HG03442 (cell line): ENCODE measurements at regions not wholly inside any gene's neighbourhood (a gene's known extent, or its start where the extent isn't known, plus 50 kb on each side); places are given as distances from the start of the nearest gene placed in this dataset.
"Not testable (repeated sequence)": the region's sequence is repeated elsewhere in the genome, so short reads cannot be mapped to it uniquely, and the experiment has no call there.

Experiments used
- ATAC-seq: cut with Tn5 transposase; IDR thresholded peaks from one replicate; pipeline ENCODE4 v1.9.1; 2021; ENCODE audit warnings: mild to moderate bottlenecking, moderate library complexity; ENCODE audit not compliant: unreplicated experiment

DNA sequence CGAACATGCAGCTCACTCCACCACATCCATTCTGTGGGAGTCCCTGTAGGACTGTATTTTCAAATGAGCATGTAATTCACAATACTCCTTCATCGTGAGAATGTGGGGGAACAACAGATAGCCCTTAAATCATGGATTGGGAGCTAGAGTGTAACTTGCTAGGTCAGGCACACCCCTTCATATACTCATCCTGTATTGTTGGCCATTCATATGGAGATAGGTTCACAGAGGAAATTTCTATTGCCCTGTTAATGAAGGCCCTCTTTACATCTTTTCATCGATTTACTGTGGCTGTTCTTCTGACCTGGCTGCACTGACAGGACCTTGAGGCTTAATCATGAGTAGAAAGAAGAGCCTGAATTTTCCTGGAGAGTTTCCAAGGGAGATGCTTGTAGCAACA is 193.8 kb upstream of the DPP10 start:
- ATAC-seq = no peak

DNA sequence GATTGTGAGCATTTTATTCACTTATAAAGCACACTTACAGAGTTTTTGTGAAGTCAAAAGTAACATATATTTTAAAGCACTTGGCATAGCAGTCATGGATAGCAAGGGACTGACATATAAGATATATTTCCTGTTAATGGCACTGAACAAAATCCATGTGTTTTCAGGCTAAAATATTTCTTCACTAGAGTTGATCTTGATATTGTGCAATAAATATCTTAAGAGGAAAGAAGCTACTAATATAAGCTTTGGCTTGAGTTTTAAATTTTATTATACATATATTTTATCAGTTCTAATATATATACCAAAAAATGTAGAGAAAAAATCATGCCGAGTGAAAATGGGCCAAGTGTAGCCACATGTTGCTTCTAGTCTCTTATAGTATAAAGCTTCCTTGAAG is 189.7 kb upstream of the DPP10 start:
- no peak for ATAC-seq

DNA sequence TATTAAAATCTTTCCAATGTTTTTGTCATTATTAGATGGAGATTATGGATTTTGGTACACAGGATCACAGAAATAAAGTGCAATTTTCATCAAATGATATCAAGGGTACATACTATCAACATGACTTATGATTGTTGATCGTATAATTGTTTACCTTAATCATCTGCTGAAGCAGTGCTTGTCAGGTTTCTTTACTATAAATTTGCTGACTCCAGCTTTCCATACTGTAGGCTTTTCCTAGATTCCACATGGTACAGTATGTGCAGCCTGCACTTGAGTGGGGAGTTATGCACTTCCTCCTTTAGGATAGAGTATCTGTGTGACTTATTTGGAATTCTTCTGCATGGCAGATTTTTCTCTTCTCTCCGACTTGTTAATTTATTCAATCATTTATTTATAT is 187.6 kb upstream of the DPP10 start:
- ATAC-seq = no peak

DNA sequence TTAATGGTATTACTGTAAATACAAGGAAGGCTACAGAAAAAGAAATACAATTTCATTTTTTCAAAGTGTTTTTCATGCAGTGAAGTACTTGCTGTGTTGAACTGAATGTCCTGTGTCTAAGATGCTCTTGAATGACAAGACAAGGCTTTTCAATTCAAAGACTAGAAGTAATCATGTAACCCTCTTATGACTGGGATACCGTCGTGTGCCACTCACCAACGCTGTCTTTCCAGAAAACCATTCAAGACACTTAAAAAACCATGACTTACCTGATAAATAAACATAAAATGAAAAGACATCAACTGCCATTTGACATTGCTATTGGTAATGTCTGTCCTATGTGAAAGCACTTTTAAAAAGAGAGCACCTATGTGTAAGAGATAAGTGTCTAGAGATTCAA is 183.1 kb upstream of the DPP10 start:
- ATAC-seq = no peak

DNA sequence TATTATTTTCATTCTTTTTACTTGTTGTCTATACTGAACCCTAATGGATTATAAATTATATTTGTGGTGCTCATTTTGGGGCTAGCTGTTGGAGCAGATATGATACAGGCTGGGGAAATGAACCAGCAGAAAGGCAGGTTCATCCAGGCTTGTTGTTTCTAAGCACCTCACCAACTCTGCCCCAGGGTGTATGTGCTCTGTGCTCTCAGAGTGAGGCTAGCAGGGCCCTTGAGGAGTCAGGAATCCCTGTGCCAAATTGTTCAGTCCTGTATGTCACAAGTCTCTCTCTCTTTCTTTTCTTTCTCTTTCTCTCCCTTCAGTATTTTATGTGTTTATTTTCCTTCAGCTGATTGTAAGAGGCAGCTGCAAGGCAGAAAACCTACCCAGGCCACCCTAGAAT is 181.1 kb upstream of the DPP10 start:
- ATAC-seq = no peak

DNA sequence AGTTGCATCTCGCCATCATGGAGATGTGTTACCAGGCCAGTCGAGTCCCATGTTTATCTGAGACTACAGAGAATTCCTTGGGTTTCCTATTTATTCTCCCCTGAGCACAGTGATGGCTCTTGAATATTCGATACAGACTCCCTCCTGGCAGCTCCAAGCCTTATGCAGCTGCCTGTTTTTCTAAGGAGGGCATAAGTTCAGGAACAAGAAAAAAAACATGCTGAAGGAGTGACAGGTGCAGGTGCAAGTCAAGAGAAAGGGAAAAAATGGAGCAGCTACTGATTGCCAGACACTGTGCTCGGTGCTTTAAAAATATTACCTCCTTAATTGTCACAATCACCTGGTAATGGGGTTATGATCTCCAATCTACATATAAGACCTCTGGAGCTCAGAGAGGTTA is 177.2 kb upstream of the DPP10 start:
- ATAC-seq = no peak

DNA sequence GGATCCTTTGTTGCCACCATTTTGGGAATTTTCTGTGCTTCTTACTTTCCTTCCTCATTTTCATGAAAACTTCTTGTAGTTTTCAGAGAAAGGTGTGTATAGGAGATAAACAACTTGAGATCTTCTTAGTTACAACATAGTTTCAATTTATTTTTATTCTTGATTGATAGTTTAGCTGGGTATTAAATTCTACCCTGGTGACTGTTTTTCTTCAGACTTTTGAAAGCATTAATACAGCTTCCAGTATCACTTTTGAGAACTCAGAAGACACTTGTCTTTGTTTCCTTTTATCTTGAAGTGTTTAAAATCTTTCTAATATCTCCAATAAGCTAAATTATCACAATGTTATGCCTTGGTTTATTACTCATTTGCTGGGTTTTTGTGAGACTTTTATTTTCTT is 167.5 kb upstream of the DPP10 start:
- ATAC-seq = no peak

DNA sequence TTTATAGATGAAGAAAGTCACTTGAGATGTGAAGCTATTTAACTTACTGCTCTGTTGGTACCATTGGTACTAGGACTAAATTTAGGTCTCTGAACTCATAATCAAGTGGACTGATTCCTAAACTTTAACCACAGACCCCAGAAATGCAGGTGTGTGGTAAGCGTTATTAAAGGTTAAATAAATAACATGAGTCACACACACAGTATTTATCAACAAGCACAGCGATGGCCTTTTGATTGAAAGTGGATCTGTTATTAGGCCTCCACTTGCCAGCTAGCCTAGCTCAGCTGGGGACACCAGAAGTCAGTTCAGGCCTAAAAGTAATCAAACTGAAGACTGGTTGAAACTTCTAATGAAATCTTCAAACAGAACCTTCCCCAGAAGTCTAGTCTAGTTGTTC is 161.3 kb upstream of the DPP10 start:
- no peak for ATAC-seq

DNA sequence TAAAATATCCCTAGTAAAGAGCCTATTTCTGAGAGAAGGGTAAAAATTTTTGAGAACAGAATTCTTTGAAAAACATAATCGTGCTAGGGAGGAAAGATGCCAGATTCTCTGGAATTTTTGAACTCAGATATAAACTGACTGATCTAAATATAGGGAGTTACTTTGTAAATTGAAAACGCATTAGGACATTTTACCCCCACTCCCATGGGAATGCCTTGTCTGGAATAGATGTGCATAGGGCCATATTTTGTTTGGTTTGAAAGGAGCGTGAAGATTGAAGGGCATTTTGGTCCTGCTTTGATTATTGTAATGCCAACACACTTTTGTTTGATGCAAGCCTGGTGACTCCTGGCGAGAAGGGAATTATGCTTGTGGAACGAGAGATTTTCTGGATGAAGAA is 158.7 kb upstream of the DPP10 start:
- ATAC-seq = no peak

DNA sequence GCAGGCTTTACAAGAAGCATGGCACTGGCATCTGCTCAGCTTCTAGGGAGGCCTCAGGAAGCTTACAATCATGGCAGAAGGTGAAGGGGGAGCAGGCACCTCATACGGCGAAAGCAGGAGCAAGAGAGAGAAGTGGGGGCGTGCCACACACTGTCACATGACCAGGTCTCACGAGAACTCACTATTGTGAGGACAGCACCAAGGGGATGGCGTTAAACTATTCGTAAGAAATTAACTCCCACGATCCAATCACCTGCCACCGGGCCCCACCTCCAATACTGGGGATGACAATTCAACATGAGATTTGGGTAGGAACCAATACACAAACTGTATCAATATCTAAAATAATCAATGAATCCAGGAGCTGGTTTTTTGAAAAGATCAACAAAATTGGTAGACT is 156.0 kb upstream of the DPP10 start:
- ATAC-seq = no peak

DNA sequence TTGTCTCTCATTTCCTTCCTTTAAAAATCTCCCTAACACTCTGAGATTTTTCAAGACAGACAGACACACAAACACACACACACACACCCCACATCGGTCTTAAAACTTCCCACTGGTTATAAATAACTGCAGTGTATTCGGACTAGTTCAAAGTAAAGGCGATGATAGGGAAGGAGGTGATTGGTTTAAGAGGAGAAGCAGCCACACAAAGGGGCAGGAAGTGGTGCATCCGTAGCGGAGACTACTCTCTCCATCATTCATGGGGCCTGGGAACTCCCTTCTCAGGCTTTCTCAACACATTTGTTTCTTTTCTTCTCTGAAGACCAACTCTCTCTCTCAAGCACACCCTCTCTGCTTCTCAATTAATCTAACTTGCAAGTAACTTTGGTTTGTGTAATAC is 149.1 kb upstream of the DPP10 start:
- ATAC-seq = no peak

DNA sequence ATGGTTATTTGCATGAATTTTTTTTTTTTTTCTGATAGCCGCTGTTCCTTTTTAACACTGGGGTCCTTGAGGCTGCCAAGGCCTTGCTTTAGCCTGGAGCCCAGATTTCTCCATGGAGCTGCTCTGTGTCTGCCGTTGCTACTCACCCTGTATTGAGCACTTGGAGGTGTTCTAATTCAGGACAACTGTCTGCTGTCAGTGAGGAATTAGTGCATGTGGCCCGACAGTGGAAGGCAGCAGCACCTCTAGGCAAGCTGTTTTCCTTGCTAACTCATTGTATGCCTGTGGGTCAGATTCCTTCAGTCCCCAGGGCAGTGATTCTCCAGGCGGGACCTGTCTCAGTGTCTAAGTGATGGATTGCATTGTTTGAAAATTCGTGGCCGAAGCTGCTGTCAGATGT is 147.7 kb upstream of the DPP10 start:
- no peak for ATAC-seq

DNA sequence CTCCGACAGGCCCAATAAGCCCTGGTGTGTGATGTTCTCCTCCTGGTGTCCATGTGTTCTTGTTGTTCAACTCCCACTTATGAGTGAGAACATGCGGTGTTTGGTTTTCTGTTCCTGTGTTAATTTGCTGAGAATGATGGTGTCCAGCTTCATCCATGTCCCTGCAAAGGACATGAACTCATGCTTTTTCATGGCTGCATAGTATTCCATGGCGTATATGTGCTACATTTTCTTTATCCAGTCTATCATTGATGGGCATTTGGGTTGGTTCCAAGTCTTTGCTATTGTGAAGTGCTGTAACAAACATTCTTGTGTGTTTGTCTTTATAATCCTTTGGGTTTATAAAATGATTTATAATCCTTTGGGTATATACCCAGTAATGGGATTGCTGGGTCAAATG is 142.1 kb upstream of the DPP10 start:
- ATAC-seq = not testable (repeated sequence)

DNA sequence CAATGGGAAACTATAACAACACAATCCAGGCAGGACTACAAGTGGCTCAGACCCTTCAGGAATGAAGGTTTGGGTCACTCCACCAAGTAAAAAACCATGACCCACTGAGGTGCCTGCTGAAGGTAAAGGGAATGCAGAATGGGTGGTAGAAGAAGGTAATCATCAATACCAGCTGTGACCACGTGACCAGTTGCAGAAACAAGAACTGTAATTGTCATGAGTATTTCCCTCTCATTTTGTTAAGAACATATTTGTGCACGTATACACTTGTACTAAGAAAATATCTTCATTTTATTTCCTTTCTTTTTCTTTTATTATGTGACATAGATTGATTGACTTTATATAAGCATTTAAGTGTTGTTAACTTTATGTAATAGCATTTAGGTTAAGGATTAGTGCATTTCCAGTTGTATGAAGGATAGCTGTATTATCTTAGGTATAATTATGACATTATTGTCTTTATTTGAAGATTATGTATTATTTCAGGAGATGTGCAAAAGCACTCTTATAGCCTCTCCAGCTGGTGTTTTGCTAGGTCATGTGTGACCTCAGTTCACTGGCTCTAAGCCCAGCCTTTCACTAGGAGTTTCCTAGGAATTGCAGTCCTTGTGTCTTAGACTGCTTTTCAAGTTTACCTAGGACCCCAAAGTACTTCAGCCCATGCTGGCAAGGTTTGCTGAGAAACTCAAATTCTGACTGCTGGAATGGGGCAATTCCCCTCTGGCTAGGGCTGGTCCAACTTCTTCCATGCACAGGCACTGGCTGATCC is 125.7 kb upstream of the DPP10 start:
- no peak for ATAC-seq

DNA sequence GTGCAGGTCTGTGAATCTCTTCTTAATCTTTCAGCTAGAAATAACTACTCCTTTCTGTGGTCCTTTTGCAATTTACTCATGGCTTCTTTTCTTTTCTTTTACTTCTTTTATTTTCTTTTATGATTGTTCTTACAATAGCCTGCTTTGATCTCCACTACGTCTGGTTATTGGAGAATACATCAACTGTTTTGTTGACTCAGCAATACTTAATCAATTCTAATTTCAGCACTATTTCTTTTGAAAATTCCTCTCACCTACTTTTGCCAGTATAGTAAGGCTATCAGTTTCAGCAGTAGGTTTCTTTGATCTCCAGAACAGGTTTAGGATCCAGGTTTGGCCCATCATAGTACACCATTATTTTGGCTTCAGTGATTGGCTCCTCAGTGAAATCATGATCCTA is 111.8 kb upstream of the DPP10 start:
- no peak for ATAC-seq

DNA sequence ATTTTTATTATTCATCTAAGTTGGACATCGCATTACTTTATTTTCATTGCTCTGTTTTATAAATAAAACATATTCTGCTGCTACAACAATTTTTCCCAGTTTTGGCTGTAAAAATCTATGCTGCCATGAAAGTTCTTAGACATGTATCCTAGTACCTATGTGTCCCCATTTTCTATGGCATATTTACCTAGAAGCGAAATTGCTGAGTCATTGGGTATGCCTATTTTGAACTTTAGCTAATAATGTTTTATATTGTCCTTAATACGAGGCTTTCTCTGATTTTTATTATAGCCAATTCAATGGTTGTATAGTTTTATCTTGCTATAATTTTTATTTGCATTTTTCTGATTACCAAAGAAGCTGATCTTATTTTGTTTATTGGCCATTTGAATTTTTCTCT is 110.5 kb upstream of the DPP10 start:
- ATAC-seq = no peak

DNA sequence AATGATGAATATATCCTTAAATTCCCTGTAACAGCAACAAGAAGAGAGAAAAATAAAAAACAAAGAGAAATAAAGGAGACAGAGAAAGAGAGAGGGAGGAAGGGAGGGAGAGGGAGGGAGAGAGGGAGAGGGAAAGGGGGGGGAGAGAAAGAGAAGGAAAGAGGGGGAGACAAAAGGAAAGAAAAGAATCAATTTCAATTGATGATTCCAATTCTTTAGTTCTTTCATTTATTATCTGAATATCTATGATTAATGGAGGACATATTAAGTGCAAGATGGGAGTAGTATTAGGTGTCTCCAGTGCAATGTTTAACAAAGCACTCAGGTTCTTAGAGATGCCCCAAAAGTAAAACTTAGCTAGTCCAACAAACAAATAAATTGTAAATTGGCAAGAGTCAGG is 97.2 kb upstream of the DPP10 start:
- no peak for ATAC-seq

DNA sequence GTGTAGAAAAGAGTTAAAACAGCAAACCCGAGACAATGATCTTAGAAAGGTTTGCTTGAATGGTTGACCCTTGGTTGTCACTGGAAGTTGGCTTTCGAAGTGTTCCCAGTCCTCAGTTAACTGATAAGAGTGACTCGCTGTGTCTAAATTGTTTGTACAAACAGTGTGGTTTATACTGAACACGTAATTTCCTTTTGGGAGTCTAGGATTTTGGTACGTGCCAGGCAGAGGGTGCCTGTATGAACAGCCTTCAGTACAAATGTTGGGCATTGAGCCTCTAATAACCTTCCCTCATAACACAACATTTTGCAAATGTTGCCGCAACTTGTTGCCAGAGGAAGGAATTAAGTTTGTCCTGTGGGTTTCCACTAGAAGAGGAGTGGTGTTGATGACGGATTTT is 95.8 kb upstream of the DPP10 start:
- no peak for ATAC-seq

DNA sequence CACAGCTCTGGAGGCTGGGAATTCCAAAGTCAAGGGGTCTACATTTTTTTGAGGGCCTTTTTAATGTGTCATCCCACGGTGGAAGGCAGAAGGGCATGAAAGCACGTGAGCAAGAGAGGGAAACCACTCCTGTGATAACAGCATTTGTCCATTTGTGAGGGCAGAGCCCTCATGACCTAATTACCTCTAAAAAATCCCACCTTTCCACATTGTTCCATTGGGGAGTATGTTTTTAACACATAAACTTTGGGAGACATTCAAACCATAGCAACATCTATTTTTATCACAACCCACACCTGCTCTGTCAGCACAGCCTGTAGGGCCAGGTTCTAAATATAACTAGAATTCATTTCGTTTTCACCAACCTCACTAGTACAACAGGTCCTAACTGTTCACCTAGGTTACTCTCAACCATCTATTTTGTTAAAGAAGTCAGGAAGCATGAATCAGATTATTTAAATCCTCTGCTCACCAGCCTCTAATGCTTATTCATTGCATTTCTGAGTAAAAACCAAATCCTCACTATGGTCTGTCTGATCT is 92.2 kb upstream of the DPP10 start:
- no peak for ATAC-seq

DNA sequence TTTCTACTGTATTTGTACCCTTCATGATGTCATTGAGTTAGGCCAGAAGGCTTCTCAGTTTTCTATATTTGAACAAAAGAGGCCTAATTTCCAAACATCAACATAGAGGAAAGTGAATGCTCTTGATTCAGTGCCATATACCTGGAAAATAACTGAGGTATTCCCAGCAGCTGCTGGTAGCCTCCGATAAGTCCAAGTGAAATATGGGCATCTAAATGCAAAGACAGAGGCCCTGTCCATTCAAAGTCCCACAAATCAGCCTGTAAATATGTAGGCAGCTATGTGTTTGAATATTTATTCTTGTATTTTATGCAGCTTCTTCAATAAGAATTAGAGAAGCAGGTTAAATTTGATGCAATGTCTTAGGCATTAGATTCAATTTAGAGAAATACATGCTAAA is 89.5 kb upstream of the DPP10 start:
- no peak for ATAC-seq

DNA sequence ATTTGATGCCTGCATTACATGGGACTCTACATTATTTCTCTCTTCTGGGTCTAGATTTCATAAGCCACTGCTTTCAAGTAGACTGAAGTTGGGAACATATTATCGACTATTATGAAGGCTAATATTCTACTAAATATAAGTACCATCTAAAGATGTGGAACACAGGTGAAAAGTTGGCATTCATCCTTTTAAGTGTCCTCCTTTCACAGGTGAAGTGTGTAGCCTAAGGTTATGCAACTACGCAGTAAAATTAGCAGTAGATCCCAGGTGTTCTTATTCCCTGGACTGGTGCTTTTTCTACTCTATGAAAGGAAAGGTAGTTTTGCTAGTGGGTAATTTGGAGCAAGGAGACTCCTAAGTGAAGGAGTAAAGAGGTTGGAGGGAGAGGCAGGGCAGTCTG is 88.2 kb upstream of the DPP10 start:
- no peak for ATAC-seq

DNA sequence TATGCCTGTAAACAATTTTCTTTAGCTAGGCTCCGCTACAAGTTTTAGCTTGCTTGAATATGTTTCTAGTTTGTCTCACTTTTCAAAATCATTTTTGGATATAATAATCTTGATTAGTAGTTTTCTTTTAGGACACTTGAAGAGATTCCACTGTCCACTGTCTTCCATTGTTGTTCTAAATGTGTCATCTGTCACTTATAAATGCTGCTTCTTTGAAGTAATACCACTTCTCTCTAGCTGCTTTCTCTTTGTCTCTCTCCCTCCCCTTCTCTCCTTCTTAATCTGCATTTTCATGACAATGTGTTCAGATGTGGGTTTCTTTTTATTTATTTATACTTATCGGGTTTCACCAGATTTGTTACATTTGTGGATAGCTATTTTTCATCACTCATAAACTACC is 73.7 kb upstream of the DPP10 start:
- no peak for ATAC-seq

DNA sequence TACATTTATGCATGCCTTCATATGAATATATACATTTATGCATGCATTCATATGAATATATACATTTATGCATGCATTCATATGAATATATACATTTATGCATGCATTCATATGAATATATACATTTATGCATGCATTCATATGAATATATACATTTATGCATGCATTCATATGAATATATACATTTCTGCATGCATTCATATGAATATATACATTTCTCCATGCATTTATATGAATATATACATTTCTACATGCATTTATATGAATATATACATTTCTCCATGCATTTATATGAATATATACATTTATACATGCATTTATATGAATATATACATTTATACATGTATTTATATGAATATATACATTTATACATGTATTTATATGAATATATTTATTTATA is 70.7 kb upstream of the DPP10 start:
- not testable (repeated sequence) for ATAC-seq
